Heart right ventricle (tissue), 16 donors: ENCODE measurements at regions not wholly inside any gene's neighbourhood (a gene's known extent, or its start where the extent isn't known, plus 50 kb on each side); places are given as distances from the start of the nearest gene placed in this dataset.

ENCODE experiments used
- ATAC-seq, 8 donors: fragments of 200-7000 bp; cut with Tn5 transposase; one replicate each; pipeline ENCODE4 v1.9.1; 2020; ENCODE audit warnings: mild to moderate bottlenecking in 8 of 8, moderate library complexity in 8 of 8, moderate number of reproducible peaks in 1 of 8
- DNase-seq, 2 donors: peaks; one replicate each; pipeline ENCODE4 v3.0.0-alpha.2; 2020
- H3K27ac ChIP-seq, 10 donors: fragments of 200-600 bp; sonication (generic) in 2 of 10; one replicate each; pipeline versions ENCODE4 v1.5.0 to v1.8.0; 2020 to 2022; ENCODE audit warnings: mild to moderate bottlenecking in 3 of 10
- H3K27me3 ChIP-seq, 7 donors: fragments of 200-600 bp; one replicate each; pipeline ENCODE4 v1.8.0; 2021 to 2022; ENCODE audit warnings: mild to moderate bottlenecking in 2 of 7
- H3K36me3 ChIP-seq, 9 donors: fragments of 200-600 bp; sonication (generic) in 1 of 9; one replicate each; pipeline versions ENCODE4 v1.5.0 to v1.8.0; 2020 to 2022; ENCODE audit warnings: mild to moderate bottlenecking in 2 of 9
- H3K4me1 ChIP-seq, 9 donors: fragments of 200-600 bp; sonication (generic) in 1 of 9; one replicate each; pipeline versions ENCODE4 v1.5.0 to v1.8.0; 2020 to 2022; ENCODE audit warnings: mild to moderate bottlenecking in 4 of 9
- H3K4me3 ChIP-seq, 10 donors: fragments of 200-600 bp; sonication (generic) in 2 of 10; one replicate each; pipeline versions ENCODE4 v1.5.0 to v1.8.0; 2020 to 2022; ENCODE audit warnings: mild to moderate bottlenecking in 7 of 10, moderate library complexity in 2 of 10
- H3K9me3 ChIP-seq, 11 donors: fragments of 200-600 bp in 10 of 11; sonication (generic) in 2 of 11; one replicate each; pipeline versions ENCODE4 v1.5.0 to v1.8.0; 2013 to 2022; ENCODE audit warnings: mild to moderate bottlenecking in 2 of 11, control low read depth in 1 of 11, moderate library complexity in 1 of 11
- WGBS, 2 donors: extraction: QIAGEN DNeasy Blood & Tissue Kit; methylation state at CpG; one replicate each; pipeline ENCODE4 v1.1.7; 2013; ENCODE audit warnings: inconsistent platforms in 1 of 2; 5-methylcytosine and 5-hydroxymethylcytosine counted together
- intact Hi-C, 10 donors: fragments of 100-400 bp; cut with DNase I; formaldehyde crosslinking; loops; one replicate each; pipeline versions ENCODE4 v1.11.1 to v1.14.2; 2022
- TF ChIP-seq, protein P1 (sequence below), 9 donors: fragments of 200-600 bp; sonication (generic) in 2 of 9; IDR thresholded peaks; one replicate each; pipeline versions ENCODE4 v1.5.0 to v1.8.0; 2021 to 2022; ENCODE audit warnings: antibody characterized with exemption in 9 of 9, mild to moderate bottlenecking in 5 of 9, moderate library complexity in 1 of 9
- donor health status: Arrhythmogenic right ventricular cardiomyopathy.
- donor health status: ischemic (EF 13 %, LVEDD 7.1; RV severe dilation, severe dysfunction).
- donor health status: healthy with polysubstance abuse.
- donor health status: DM: no; HTN: yes; CAD: no.
- donor health status: DM: no; HTN: no; CAD: no.
- donor health status: ischemic (EF 25% LVEDD 6.9; RV normal size, moderate dysfunction).
- donor health status: ischemic (EF 25% LVEDD 5.7; RV mildly dilated, moderate dysfunction).
- donor health status: healthy.
- donor health status: DM: yes; HTN: yes; CAD: no.
- donor health status: Ischemic cardiomyopathy.
- donor health status: ischemic (EF 35%, LVEDD 5.7; RV mildly dilated, moderate dysfunction).
- donor health status: nonischemic (EF 11% LVEDD 7.7; RV severe dilation, severe dysfunction).
- donor health status: DM: yes; HTN: yes; CAD: no.
- donor health status: PGD.
- donor health status: ischemic (EF 29% LVEDD 5.4; RV normal size, mild dysfunction).
- donor health status: nonischemic (EF 23%, LVEDD 6.1; RV moderate dilation, normal function).

DNA sequence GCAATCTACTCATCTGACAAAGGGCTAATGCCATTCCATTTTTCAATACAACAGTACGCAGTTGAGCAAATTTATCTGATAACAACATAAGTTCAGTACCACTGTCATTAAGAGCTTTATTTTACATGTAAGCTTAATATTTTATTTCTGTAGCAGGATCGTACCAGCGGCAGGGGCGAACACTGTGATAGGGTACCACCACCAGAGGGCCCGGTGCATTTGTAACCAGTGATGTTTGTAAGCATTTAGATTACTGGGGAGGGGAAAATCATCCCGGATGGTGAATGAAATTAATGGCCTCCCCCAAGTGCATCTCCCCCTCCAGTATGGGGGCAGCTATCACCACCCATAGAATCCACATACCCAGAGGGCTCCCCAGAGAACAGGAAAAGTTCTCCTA lies 179.0 kb downstream of the ADGRA3 start:
- Histone ChIP-seq H3K4me1 (no peaks in the 10 kb centered on the region), H3K27me3 (no peaks in the 10 kb centered on the region), H3K36me3 (no peaks in the 10 kb centered on the region), H3K9me3 (peaks cover 0 to 5% (median 0%) of the 10 kb centered on the region in 11 donors), H3K4me3 (no peak overlapping the region), H3K27ac (no peak overlapping the region)
- TF ChIP-seq, protein P1, sequence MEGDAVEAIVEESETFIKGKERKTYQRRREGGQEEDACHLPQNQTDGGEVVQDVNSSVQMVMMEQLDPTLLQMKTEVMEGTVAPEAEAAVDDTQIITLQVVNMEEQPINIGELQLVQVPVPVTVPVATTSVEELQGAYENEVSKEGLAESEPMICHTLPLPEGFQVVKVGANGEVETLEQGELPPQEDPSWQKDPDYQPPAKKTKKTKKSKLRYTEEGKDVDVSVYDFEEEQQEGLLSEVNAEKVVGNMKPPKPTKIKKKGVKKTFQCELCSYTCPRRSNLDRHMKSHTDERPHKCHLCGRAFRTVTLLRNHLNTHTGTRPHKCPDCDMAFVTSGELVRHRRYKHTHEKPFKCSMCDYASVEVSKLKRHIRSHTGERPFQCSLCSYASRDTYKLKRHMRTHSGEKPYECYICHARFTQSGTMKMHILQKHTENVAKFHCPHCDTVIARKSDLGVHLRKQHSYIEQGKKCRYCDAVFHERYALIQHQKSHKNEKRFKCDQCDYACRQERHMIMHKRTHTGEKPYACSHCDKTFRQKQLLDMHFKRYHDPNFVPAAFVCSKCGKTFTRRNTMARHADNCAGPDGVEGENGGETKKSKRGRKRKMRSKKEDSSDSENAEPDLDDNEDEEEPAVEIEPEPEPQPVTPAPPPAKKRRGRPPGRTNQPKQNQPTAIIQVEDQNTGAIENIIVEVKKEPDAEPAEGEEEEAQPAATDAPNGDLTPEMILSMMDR (IDR thresholded peaks at IDR 0.05), result no peak
- intact Hi-C loops, result no loop called here
- DNase-seq (no peak), ATAC-seq (no peak)
- WGBS, 2 donors, result 94 to 95% methylated on average over 6 of the region's 6 CpGs

DNA sequence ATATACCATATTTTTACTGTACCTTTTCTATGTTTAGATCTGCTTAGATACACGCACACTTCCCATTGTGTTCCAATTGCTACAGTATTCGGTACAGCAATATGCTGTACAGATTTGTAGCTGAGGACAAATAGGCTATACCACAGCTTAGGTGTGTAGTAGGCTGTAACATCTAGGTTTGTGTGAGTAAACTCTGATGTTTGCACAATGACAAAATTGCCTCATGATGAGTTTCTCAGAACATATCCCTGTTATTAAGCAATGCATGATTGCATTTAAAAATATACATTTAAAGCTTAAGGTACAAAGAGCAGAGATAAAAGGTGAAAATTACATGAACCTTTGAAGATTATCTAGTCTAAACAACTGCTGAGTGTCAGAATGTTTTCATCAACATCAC lies 181.7 kb downstream of the ADGRA3 start:
- Histone ChIP-seq H3K27me3 (no peaks in the 10 kb centered on the region), H3K4me1 (no peaks in the 10 kb centered on the region), H3K4me3 (no peak overlapping the region), H3K36me3 (no peaks in the 10 kb centered on the region), H3K9me3 (peaks cover 0 to 6% (median 0%) of the 10 kb centered on the region in 11 donors), H3K27ac (no peak overlapping the region)
- DNase-seq (no peak), ATAC-seq (no peak)
- intact Hi-C loops, result no loop called here
- TF ChIP-seq, protein P1 (IDR thresholded peaks at IDR 0.05), result no peak
- WGBS, 2 donors, result 96 to 98% methylated on average over 2 of the region's 2 CpGs

DNA sequence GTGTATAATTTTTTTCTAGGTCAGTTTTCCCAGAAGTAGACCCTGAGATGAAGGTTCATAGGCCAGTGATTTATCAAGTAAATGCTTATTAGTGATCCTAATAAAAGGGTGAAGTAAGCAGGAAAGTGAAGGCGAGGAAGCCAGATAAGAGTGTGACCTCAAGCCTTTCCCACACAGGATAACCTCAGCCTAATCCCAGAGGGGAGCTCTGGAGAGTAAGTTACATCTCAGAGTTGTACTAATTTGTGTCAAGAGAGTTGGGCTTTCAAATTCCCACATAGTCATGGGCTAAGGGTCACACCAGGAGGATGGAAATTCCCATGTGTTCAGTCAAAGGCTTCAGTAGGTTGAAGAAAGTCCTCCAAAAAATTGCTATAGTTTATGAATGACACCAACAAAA lies 191.4 kb downstream of the ADGRA3 start:
- 46 to 64% methylated on average over 1 of the region's 1 CpG for WGBS, 2 donors
- no peaks in the 10 kb centered on the region for H3K27me3 ChIP-seq
- intact Hi-C loops, result no loop called here
- peaks cover 0 to 3% (median 0%) of the 10 kb centered on the region in 9 donors for H3K4me1 ChIP-seq
- no peak overlapping the region for H3K27ac ChIP-seq
- TF ChIP-seq, protein P1 (IDR thresholded peaks at IDR 0.05), result no peak
- peak in 4 of 8 donors; percentile 35 to 75 (median 46) for ATAC-seq
- H3K4me3 ChIP-seq, result no peak overlapping the region
- no peaks in the 10 kb centered on the region for H3K36me3 ChIP-seq
- peak in 1 of 2 donors; percentile 22 for DNase-seq
- H3K9me3 ChIP-seq, result peaks cover 0 to 3% (median 0%) of the 10 kb centered on the region in 11 donors

DNA sequence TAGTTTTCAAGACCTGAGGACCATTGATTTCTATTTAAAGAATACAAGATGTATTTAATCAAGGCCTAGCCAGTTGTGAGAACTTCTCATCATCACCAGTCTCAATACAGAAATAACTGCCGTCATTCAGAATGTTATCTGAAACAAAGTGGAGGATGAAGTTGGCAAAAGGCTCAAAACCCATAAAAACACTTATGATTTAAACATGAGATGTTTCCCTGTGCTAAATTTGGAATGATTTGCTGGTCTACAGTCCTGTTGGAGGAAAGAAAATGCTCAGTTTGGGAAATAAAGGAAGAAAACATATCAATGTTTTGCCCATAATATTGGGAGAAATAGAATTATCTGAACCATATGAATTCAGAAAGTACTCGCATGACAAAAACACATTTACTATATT lies 192.2 kb downstream of the ADGRA3 start:
- Histone ChIP-seq H3K4me3 (no peak overlapping the region), H3K27ac (no peak overlapping the region), H3K27me3 (no peaks in the 10 kb centered on the region), H3K4me1 (peaks cover 0 to 3% (median 0%) of the 10 kb centered on the region in 9 donors), H3K36me3 (no peaks in the 10 kb centered on the region), H3K9me3 (no peaks in the 10 kb centered on the region)
- 63 to 70% methylated on average over 2 of the region's 2 CpGs for WGBS, 2 donors
- ATAC-seq (no peak), DNase-seq (no peak)
- intact Hi-C loops, result no loop called here
- TF ChIP-seq, protein P1 (IDR thresholded peaks at IDR 0.05), result no peak
